ENCODE measurements at regions not wholly inside any gene's neighbourhood (a gene's known extent, or its start where the extent isn't known, plus 50 kb on each side); places are given as distances from the start of the nearest gene placed in this dataset.
A peak's percentile ranks its signal among the peaks of the same experiment; 100 is the strongest.
"Not testable (repeated sequence)": the region's sequence is repeated elsewhere in the genome, so short reads cannot be mapped to it uniquely, and the experiment has no call there.

DNA sequence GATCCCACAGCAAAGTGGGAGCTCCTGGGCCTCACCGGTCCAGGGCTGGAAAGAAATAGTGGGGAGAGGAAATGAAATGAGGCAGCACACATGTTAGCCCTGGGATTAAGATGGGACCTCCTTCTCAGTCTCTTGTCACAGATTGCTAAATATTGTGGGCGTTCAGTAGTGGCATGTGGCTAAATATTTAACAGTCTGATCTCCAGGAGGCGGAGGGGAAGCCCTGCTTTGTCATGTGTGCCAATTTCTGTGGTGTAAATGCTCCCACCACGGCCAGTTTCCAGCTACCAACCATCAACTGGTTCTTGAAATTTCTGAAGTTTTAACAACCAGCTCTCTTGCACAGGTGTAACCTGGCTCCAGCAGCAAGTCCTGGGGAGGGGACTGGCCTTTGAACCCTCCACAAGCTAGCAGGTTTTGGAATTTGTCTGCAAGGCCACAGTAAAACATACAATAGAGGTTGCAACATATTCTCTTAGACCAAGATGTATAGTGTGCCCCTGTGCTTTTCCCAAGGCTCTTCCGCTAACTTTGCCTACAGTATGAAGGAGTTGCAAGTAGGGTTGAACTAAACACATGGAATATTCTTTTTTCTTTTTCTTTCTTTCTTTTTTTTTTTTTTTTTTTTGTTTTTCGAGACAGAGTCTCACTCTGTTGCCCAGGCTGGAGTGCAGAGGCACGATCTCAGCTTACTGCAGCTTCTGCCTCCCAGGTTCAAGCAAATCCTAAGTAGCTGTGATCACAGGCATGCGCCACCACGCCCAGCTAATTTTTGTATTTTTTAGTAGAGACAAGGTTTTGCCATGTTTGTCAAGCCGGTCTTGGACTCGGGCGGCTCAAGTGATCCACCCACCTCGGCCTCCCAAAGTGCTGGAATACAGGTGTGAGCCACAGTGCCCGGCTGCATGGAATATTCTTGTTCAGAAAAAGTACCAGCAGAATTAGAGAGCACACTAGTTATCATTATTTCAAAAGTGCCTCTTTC, 103.1 kb upstream of the PCBD1 start:
- no peak for DNase-seq

DNA sequence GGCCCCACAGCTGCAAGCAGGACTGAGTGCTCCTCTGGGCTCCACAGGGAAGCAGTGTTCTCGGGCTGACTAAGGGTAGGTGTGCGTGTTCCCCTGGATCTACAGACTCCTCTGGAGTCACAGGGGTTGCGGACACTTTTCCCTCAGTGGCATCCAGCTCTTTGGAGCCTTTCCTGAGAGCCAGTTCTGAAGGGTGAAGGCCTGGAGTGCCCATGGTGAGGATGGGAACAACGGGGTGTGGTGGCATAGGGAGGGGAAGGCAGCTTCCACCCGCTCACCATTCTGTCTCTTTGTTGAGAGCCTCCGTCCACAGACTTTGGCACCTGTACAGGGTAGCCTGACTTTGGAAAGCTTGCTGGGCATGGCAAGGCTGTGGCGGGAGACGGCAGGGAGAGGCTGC, 104.1 kb upstream of the PCBD1 start:
- DNase-seq = peak; percentile 13

GRCh38 chr10:70993051-70993450, 104.7 kb upstream of the PCBD1 start:
- no peak for DNase-seq

DNA sequence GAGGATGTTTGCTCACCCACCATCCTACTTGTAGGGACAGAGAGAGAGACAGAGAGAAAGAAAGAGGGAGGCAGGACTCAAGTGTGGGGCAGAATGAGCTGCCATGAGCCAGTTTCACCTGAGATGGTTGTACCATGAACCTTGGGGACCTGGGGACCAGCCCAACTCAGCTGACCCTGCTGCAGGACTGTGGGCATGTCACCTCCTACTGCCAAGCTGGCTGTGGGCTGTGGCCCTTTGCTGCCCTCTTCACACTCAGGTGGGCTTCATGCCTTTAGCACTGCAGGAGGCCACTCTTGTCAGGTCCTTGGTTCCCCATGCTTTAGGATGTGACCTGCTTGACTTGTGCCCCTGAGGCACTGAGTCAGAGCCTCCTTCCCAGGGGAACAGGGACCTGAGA, 108.2 kb upstream of the PCBD1 start:
- no peak for DNase-seq

DNA sequence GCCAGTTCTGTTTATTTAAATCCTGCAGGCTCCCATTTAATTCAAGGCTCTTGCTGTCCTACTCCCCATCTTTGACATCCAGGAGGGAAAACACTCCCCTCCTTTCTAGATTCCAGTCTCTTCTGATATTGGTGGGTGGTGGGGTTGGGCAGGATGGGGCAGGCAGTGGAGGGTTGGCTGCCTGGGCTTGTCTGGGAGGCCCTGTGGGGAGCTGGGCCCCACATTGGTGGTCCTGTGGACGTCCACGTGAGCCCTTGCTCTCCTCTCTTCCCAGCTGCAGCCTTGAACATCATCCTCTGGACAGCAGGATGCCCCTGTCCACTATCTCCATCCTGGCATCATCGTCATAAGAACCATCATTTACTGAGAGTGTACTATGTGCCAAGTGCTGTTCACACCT, 108.9 kb upstream of the PCBD1 start:
- DNase-seq = no peak

DNA sequence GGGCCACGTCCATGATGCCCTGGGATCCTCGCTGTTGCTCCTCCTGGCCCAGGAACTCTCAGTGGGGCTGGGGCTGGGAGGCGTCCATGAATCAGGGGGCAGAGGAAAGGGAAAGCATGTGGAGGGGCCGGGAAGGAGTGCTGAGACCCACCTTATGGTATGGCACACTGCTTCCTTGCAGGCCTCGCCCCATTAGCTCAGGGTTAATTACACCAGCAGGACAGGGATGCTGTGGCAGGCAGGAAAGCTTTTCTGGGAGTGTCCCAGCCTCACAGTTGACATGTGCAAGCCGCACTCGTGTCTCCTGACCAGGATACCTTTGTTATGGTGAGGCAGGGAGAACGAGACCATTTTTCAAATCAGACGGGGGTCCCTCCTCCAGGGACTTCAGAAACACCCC, 109.7 kb upstream of the PCBD1 start:
- no peak for DNase-seq

- no peak for DNase-seq
Measured at GRCh38 chr10:71001470-71001869, 113.1 kb upstream of the PCBD1 start.

DNA sequence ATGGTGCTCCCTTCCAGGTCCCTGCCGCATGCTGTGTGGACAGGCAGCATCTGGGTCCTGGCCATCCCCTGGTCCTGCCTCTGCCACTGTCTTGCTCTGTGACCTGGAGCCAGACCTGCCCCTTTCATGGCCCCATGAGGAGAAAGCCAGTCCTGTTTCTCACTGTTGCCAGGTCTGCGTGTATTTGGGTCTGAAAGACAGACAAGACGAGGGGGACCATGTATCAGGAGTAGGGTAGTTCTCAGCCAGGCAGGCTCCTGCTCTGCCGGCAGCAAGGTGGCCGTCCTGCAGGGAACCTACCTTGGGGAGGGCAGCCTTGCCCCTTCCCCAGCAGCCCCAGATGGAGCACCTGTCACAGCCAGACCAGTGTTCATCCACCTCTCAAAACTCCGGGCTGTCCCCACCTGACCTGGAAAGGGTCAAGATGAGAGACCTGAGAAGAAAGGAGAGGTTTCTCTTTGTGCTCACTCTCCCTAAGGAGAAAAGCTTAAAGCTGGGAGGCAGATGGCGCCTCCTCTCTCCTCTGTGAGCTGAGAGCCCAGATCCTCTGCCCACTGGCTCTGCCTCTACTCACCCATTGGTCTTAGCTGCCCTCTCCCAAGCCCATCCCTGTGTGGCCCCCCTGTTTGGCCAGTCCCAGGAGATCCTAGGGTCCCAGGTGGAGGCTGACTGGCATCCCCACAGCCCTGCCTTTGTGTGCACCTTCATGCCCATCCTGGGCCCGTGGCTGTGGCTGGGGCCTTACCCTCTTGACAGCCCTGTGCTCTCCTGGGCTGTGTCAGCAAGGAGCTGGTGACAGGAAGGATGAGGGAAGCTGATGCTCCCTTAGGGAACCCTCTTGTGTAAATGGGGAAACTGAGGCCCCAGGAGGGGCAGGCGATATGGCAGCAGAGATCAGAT, 116.1 kb upstream of the PCBD1 start:
- no peak for DNase-seq

GRCh38 chr10:71005337-71006305, 117.3 kb upstream of the PCBD1 start:
- no peak for DNase-seq

DNA sequence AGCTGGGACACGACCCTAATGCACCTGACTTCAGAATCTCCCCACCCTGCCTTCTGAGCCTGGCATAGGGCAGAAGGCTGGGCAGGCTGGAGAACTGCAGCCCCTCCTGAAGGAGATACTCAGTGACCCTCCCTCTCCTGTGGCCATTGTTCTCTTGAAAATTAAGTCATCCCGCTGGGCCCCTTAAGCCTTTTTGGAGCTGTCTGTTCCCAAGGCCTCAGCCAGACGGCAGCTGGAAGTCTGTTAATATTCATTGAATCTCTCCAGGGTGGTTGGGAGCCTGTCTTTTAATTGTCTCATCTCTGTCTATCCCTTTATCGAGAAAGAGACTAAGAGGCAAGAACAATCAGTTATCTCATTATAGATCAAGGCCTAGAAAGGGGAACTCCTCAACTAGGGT, 118.1 kb upstream of the PCBD1 start:
- no peak for DNase-seq

DNA sequence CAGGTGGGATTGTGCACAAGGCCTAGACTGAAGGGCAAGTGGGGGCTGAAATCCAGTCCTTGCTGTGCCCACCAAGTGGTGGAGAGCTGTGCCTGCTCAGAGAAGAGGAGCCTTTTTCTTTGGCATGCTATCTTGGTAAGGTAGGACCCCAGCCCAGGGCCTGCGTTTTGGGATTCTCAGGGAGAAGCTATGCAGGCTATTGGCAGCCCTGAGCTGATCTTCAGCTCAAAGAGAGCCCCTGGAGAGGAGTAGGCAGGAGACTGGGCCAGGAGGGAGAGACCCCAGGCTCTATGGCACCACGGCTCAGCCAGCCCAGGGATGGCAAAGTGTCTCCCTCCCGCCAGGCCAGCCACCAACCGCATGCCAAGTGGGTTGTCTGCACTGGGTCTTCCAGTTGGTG, 119.2 kb upstream of the PCBD1 start:
- DNase-seq = no peak

DNA sequence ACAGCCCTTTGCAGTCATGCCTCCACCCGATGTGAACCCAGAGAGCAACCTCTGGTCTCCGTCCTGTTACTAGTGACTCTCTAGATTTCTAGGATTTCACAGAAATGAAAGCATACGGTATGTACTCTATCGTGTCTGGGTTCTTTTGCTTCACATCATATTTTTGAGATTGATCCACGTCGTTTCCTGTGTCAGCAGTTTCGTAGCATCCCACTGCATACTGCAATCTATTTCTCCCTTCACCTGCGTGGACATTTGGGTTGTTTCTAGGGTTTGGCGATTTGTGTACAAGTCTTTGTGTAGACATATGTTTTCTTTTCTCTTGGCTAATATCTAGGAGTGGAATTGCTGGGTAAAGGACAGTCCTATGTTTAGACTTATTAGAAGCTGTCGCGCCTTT, 119.8 kb upstream of the PCBD1 start:
- no peak for DNase-seq

GRCh38 chr10:71009126-71009525, 120.8 kb upstream of the PCBD1 start:
- no peak for DNase-seq

- DNase-seq = no peak
Measured at GRCh38 chr10:71010730-71011129, 122.4 kb upstream of the PCBD1 start.

DNA sequence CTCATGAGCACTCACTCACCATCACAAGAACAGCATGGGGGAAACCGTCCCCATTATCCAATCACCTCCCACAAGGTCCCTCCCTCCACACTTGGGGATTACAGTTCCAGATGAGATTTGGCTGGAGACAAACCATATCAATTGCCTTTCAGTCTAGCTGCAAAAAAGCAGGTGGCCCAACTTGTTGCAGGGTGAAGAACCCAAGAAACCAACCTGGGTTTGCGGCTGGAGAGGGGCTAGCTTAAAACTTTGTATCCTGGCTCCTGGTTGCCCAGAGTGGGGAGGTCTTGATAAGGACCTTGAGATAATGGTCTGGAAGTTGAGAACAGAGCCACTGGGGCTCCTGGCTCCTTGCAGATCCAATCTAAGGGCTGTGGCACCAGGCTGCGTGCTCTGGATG, 122.8 kb upstream of the PCBD1 start:
- DNase-seq = no peak

DNA sequence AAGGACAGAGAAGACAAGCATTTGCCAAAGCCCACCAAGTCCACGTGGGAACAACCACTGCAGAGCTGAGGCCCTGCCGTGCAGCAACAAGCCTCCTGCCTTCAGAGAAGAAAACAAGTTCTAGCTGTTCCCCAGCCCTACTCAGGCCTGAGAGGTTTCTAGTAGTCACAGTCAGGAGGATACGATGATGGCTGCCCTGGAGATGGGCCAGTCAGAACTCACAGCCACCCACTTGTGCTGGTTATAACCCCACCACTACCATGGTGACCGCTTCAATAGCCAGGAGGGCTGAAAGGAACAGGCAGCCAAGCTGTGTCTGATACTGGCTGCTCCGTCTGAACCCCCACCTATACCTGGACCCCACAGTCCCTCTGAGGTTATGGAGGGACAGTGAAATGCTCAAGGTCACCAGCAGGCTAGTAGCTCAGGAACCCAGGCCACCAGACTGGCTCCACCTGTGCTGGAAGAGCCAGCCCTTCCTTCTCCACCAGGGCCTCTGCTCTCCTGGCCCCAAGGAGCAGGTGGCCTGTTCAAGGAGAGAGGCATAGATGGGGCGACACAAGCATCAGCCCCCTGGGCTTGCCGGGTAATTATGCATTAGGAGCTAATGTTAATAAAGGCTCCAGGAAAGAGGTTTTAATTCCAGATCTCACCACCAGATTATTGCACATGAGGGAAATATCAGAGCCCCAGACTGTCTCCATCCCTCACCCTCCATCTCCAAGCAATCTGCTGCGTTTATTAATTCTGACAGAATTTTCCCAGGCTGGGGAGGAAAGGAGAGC, 125.8 kb upstream of the PCBD1 start:
- DNase-seq = no peak

- DNase-seq = no peak
Measured at GRCh38 chr10:71015674-71016073, 127.3 kb upstream of the PCBD1 start.

GRCh38 chr10:71020061-71020460, 131.7 kb upstream of the PCBD1 start:
- not testable (repeated sequence) for DNase-seq

- DNase-seq = no peak
Measured at GRCh38 chr10:71021402-71021801, 133.0 kb upstream of the PCBD1 start.

GRCh38 chr10:71023704-71024283, 135.4 kb upstream of the PCBD1 start:
- DNase-seq = no peak

GRCh38 chr10:71024490-71024889, 136.1 kb upstream of the PCBD1 start:
- DNase-seq = no peak
